Activated CD8-positive, alpha-beta memory T cell treated with anti-CD3 and anti-CD28 coated beads, Interleukin-2, amount 50 U/mL, for 1 hour (primary cell): ENCODE measurements at regions not wholly inside any gene's neighbourhood (a gene's known extent, or its start where the extent isn't known, plus 50 kb on each side); places are given as distances from the start of the nearest gene placed in this dataset.

ENCODE experiments used
- DNase-seq: peaks from one replicate; pipeline ENCODE4 v3.0.0-alpha.2; 2020; ENCODE audit errors: extremely low read depth

- DNase-seq, result no peak
These were observed 98.4 kb downstream of the GLUL start for GRCh38 chr1:182293119-182293589.

- DNase-seq, result no peak
These were observed 99.3 kb downstream of the GLUL start for GRCh38 chr1:182292193-182292741.

- DNase-seq, result no peak
These were observed 99.9 kb downstream of the GLUL start for GRCh38 chr1:182291584-182292192.

- no peak for DNase-seq
These were observed 102.6 kb downstream of the GLUL start for GRCh38 chr1:182288749-182289604.

- no peak for DNase-seq
These were observed 104.8 kb downstream of the GLUL start for GRCh38 chr1:182286761-182287160.

GRCh38 chr1:182283746-182284544 is 107.6 kb downstream of the GLUL start:
- DNase-seq, result no peak

GRCh38 chr1:182281541-182281940 is 110.0 kb downstream of the GLUL start:
- no peak for DNase-seq

- no peak for DNase-seq
These were observed 111.1 kb downstream of the GLUL start for GRCh38 chr1:182280504-182280900.

GRCh38 chr1:182279724-182280503 is 111.7 kb downstream of the GLUL start:
- no peak for DNase-seq

- no peak for DNase-seq
These were observed 112.3 kb downstream of the GLUL start for GRCh38 chr1:182279302-182279701.

- no peak for DNase-seq
These were observed 113.2 kb downstream of the GLUL start for GRCh38 chr1:182278144-182279054.

GRCh38 chr1:182275271-182275670 is 116.3 kb downstream of the GLUL start:
- no peak for DNase-seq

- DNase-seq, result no peak
These were observed 117.0 kb downstream of the GLUL start for GRCh38 chr1:182274618-182275017.

GRCh38 chr1:182270731-182271130 is 120.9 kb downstream of the GLUL start:
- no peak for DNase-seq

- no peak for DNase-seq
These were observed 122.5 kb downstream of the GLUL start for GRCh38 chr1:182269097-182269496.

- DNase-seq, result no peak
These were observed 122.9 kb downstream of the GLUL start for GRCh38 chr1:182268669-182269068.

GRCh38 chr1:182264185-182264584 is 127.4 kb downstream of the GLUL start:
- DNase-seq, result no peak

- DNase-seq, result no peak
These were observed 127.9 kb downstream of the GLUL start for GRCh38 chr1:182263706-182264105.

- no peak for DNase-seq
These were observed 129.2 kb downstream of the GLUL start for GRCh38 chr1:182262425-182262824.

GRCh38 chr1:182261655-182262054 is 129.9 kb downstream of the GLUL start:
- DNase-seq, result no peak
